PFSK-1 (cell line): ENCODE measurements at regions not wholly inside any gene's neighbourhood (a gene's known extent, or its start where the extent isn't known, plus 50 kb on each side); places are given as distances from the start of the nearest gene placed in this dataset.

Experiments used
- FOXP2 ChIP-seq: optimal IDR thresholded peaks from 2 replicates; pipeline ENCODE3; 2011; ENCODE audit warnings: borderline replicate concordance, control low read depth, inconsistent platforms; ENCODE audit not compliant: insufficient read depth; ENCODE audit errors: extremely low read length, extremely low read depth
- POLR2AphosphoS5 ChIP-seq: IDR thresholded peaks from 2 replicates; pipeline ENCODE4 v1.6.1; 2012; ENCODE audit warnings: low read depth, mild to moderate bottlenecking, control low read depth, low read length, moderate library complexity
- REST ChIP-seq, 2 experiments: IDR thresholded peaks; 2 replicates each; pipeline versions ENCODE4 v1.6.1 to v1.8.0; 2011 to 2012; ENCODE audit warnings: low read depth in 2 of 2, low read length in 2 of 2, control low read depth in 1 of 2, inconsistent platforms in 1 of 2, mild to moderate bottlenecking in 1 of 2, moderate library complexity in 1 of 2; ENCODE audit not compliant: insufficient read depth in 1 of 2
- SIN3A ChIP-seq: IDR thresholded peaks from 2 replicates; pipeline ENCODE4 v1.6.1; 2012; ENCODE audit warnings: mild to moderate bottlenecking, low read length, moderate library complexity, borderline replicate concordance; ENCODE audit not compliant: insufficient read depth
- TAF1 ChIP-seq: IDR thresholded peaks from 2 replicates; pipeline ENCODE4 v1.6.1; 2012; ENCODE audit warnings: low read length, control low read depth, borderline replicate concordance; ENCODE audit not compliant: insufficient read depth

GRCh38 chr18:73840319-73840945 is 307.2 kb downstream of the FBXO15 start:
- TF ChIP-seq POLR2AphosphoS5: no peak
- no peak for TF ChIP-seq FOXP2
- TF ChIP-seq REST (IDR thresholded peaks at IDR 0.05; ENCODE audit: insufficient read depth in 1 of 2, low read depth in 2 of 2, low read length in 2 of 2): no peak
- no peak for TF ChIP-seq TAF1

GRCh38 chr18:73839441-73839840 is 308.2 kb downstream of the FBXO15 start:
- TF ChIP-seq SIN3A: no peak
- no peak for TF ChIP-seq FOXP2
- no peak for TF ChIP-seq REST (IDR thresholded peaks at IDR 0.05; ENCODE audit: insufficient read depth in 1 of 2, low read depth in 2 of 2, low read length in 2 of 2)
- TF ChIP-seq TAF1: no peak
- no peak for TF ChIP-seq POLR2AphosphoS5

- TF ChIP-seq FOXP2 (no peak), POLR2AphosphoS5 (no peak), SIN3A (no peak), TAF1 (no peak), REST (IDR thresholded peaks at IDR 0.05; ENCODE audit: insufficient read depth in 1 of 2, low read depth in 2 of 2, low read length in 2 of 2) (no peak)
These were observed 309.5 kb downstream of the FBXO15 start for GRCh38 chr18:73838107-73838506.

- TF ChIP-seq POLR2AphosphoS5 (no peak), REST (IDR thresholded peaks at IDR 0.05; ENCODE audit: insufficient read depth in 1 of 2, low read depth in 2 of 2, low read length in 2 of 2) (no peak), SIN3A (no peak), FOXP2 (no peak), TAF1 (no peak)
These were observed 311.8 kb downstream of the FBXO15 start for GRCh38 chr18:73835656-73836364.

GRCh38 chr18:73835039-73835438 is 312.6 kb downstream of the FBXO15 start:
- TF ChIP-seq SIN3A (no peak), TAF1 (no peak), POLR2AphosphoS5 (no peak), FOXP2 (no peak), REST (IDR thresholded peaks at IDR 0.05; ENCODE audit: insufficient read depth in 1 of 2, low read depth in 2 of 2, low read length in 2 of 2) (no peak)
